HG03558 (cell line): ENCODE measurements at regions not wholly inside any gene's neighbourhood (a gene's known extent, or its start where the extent isn't known, plus 50 kb on each side); places are given as distances from the start of the nearest gene placed in this dataset.
A peak's percentile ranks its signal among the peaks of the same experiment; 100 is the strongest.
"Not testable (repeated sequence)": the region's sequence is repeated elsewhere in the genome, so short reads cannot be mapped to it uniquely, and the experiment has no call there.

Experiments
- ATAC-seq: cut with Tn5 transposase; IDR thresholded peaks from one replicate; pipeline ENCODE4 v1.9.1; 2021; ENCODE audit warnings: moderate number of reproducible peaks; ENCODE audit not compliant: unreplicated experiment; ENCODE audit errors: extremely low read depth

- peak; percentile 68 for ATAC-seq
Measured at GRCh38 chr17:30731210-30732132, 93.0 kb downstream of the CRLF3 start.

GRCh38 chr17:30730837-30731209 is 93.7 kb downstream of the CRLF3 start:
- not testable (repeated sequence) for ATAC-seq

DNA sequence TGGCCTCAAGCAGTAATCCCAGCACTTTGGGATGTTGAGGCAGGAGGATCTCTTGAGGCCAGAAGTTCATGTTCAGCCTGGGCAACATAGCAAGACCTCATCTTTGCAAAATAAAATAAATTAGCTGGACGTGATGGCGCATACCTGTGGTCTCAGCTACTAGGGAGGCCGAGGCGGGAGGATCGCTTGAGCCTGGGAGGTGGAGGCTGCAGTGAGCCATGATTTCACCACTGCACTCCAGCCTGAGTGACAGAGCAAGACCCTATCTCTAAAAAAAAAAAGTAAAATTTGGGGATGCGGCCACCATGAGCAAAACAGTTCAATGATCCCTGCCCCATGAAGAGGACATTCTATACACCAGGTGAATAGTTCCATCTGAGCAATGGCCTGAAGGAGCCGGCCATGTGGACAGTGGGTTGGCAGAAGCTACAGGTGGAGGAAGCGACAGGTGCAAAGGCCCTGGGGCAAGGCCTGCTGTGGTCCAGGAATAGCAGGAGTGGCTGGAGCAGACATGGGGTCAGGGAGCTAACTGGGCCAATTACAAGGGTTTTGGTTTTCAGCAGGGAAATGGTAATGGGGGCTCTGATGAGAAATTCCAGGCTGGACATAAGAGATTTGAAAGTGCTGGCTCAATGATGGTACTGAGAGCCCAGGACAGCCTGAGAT is 94.2 kb downstream of the CRLF3 start:
- not testable (repeated sequence) for ATAC-seq

DNA sequence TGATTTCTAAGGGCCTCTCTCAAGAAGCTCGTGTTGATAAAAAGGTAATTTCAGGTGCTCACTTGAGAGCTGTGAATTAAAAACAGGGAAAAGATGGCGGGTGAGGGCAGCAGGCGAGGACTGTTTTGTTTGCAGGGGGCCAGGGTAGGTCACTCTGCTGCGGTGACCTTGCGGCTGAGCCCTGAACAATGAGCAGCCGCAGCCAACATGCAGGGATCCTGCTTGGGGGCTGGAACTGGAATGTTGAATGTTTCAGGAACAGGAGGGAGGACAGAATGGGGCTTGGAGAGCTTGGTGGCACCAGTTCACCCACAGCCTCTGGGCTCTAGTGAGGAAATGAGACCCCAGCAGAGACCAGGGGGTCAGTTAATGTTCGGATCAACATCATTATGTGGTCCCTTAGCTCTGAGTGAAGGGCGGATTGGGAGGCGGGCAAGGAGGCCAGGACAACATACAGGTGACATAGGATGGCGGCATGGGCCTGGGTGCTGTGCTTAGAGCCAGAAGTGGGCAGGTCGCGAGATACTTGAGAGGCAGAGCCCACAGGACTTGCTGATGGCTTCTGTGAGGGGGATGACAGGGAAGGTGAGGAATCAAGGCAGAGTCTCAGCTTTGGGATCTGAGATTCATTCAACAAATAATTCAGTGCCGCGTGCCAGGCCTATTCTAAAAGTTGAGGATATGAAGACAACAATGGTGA is 94.9 kb downstream of the CRLF3 start:
- not testable (repeated sequence) for ATAC-seq

- ATAC-seq, result not testable (repeated sequence)
Measured at GRCh38 chr17:30727517-30727916, 97.0 kb downstream of the CRLF3 start.

- not testable (repeated sequence) for ATAC-seq
Measured at GRCh38 chr17:30726734-30727133, 97.8 kb downstream of the CRLF3 start.

DNA sequence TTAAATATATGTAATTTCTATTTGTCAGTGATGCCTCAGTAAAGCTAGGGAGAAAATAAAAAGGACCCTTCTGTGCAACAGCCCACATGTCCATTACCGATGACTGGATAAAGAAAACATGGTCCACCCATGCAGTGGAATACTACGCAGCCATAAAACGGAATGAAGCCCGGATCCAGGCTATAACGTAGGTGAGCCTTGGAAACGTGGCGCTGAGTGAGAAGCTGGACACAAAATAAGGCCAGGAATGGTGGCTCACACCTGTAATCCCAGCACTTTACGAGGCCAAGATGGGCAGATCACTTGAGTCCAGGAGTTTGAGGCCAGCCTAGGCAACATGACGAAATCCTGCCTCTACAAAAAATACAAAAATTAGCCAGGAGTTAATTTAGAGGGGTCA is 98.2 kb downstream of the CRLF3 start:
- not testable (repeated sequence) for ATAC-seq

GRCh38 chr17:30724034-30724650 is 100.3 kb downstream of the CRLF3 start:
- not testable (repeated sequence) for ATAC-seq

GRCh38 chr17:30722114-30722780 is 102.2 kb downstream of the CRLF3 start:
- not testable (repeated sequence) for ATAC-seq

GRCh38 chr17:30720971-30721370 is 103.5 kb downstream of the CRLF3 start:
- not testable (repeated sequence) for ATAC-seq

- no peak for ATAC-seq
Measured at GRCh38 chr17:30720013-30720471, 104.5 kb downstream of the CRLF3 start.

- ATAC-seq, result not testable (repeated sequence)
Measured at GRCh38 chr17:30719131-30719973, 105.1 kb downstream of the CRLF3 start.

DNA sequence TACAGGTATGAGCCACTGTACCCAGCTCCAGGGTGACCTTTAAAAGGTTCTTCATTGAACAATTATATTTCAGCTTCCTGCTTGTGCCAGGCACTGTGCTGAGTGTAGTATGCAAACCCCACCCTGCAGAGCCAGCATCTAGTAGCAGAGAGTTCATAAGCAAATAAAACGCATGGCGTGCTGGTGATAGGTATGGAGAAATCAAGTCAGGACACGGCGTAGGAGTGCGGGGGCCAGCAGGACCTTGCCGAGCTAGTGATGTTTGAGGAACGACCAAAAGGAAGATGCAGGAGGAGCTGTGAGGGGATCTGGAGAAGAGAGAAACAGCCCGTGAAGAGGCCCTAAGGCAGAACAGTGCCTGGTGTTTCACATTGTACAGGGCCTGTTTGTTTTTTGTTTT is 105.8 kb downstream of the CRLF3 start:
- ATAC-seq, result not testable (repeated sequence)

DNA sequence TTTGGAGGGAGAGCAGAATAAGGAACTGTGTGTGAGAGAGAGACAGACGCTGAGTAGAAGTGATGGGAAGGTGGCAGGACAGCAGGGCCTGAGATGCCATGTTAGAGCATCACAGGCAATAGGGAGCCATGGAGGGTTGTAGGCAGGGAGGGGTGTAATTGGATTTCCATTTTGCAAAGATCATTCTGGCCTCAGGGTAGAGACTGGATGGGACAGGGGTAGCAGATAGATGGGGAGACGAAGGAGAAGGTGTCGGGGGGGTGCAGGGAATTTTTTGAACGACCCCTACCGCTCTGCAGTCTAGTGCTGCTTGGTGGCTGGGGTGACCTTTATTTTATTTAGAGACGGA is 106.4 kb downstream of the CRLF3 start:
- ATAC-seq, result not testable (repeated sequence)

DNA sequence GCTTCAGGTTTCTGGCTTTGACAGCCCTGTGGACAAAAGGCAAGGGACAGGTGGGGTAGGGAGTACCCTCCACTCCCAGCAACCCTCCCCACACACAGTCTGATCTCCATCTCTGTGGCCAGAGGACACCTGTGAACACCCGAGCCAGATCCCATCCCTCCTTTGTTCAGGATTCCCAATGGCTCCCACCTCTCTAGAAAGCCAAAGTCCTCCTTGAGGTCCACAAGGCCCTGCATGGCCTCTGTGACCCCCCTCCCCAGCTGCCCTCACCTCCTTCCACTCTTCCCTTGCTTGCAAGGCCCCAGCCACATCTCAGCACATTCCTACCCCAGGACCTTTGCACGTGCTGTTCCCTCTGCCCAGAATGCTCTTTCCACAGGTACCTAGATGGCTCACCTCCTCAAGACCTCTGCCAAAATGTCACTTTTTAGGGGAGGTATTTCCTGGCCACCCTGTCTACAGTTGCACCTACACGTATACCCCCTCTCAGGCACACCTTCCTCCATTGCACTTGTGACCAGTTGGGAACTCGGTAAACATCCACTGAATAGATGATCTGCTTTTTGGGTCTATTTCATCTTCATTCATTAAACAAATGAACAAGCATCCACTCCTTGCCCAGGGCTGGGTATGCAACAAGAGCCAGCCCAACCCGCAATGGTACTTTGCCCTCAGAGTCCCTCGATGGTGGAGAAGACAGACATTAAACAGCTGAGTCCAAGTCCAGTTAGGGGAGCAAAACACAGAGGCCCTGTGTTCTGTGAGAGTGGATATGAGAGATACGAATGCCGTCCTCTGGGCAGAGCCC is 107.0 kb downstream of the CRLF3 start:
- no peak for ATAC-seq

- ATAC-seq, result no peak
Measured at GRCh38 chr17:30716461-30717290, 107.8 kb downstream of the CRLF3 start.
